AG04450 (cell line): ENCODE measurements at regions not wholly inside any gene's neighbourhood (a gene's known extent, or its start where the extent isn't known, plus 50 kb on each side); places are given as distances from the start of the nearest gene placed in this dataset.

ENCODE experiments used
- CTCF ChIA-PET: fragments of 300-600, 350-600 bp; formaldehyde crosslinking; extraction: SDS; loops from one replicate; lab custom pipeline; 2022; ENCODE audit warnings: antibody characterized with exemption, inconsistent platforms; lab: Charles Lee
- POLR2A ChIA-PET: fragments of 350-600 bp; formaldehyde crosslinking; extraction: SDS; loops from one replicate; lab custom pipeline; 2021; ENCODE audit warnings: antibody characterized with exemption, inconsistent platforms; lab: Yijun Ruan, JAX
- DNase-seq: peaks from one replicate; pipeline ENCODE4 v3.0.0-alpha.2; 2011; ENCODE audit warnings: low read depth, low spot score
- H3K27ac ChIP-seq: one replicate; pipeline ENCODE4 v1.5.1; 2012; ENCODE audit warnings: low read depth, low read length, control low read depth
- H3K27me3 ChIP-seq: one replicate; pipeline ENCODE4 v1.6.0; 2012; ENCODE audit warnings: low read length; ENCODE audit not compliant: control insufficient read depth, insufficient read depth
- H3K4me3 ChIP-seq: 2 replicates; pipeline ENCODE4 v1.5.1; 2011; ENCODE audit warnings: mild to moderate bottlenecking, low read depth, low read length, control low read depth
- H3K9me3 ChIP-seq: 2 replicates; pipeline ENCODE4 v1.5.1; 2012; ENCODE audit warnings: low read length; ENCODE audit not compliant: control insufficient read depth, insufficient read depth
- TF ChIP-seq, protein P1 (sequence below): IDR thresholded peaks from 2 replicates; pipeline ENCODE4 v1.5.1; 2011; ENCODE audit warnings: low read depth, low read length, control low read depth, inconsistent platforms

DNA sequence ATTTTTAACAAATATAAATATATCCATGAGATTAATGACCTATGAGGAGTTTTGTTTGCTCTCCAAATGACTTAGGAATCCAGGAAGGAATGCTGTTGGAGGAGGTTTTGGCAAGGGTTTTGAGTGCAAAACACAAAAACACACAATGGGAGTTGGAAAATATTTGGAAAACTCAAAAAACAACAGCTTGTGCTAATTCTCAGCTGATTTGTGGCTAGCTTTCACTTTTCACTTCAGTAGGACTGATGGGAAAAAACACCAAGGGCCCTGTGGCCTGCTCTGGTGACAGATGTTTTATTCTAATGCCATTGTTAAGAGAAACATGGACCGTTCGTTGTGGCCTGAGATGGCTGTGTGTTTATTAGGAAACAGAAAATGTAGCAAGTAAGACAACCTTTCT, 113.9 kb downstream of the ALDH8A1 start:
- H3K27ac ChIP-seq, result no peak overlapping the region
- ChIA-PET POLR2A (interaction anchor here (0.6 kb wide), 1 partner anchor 690 kb away, joined by 4 read pairs; no protein-coding TSS in a partner anchor), CTCF (interaction anchor here (1.2 to 3.1 kb wide), 3 partner anchors 12 to 658 kb away, joined by 3 to 15 read pairs (median 6); no protein-coding TSS in a partner anchor)

DNA sequence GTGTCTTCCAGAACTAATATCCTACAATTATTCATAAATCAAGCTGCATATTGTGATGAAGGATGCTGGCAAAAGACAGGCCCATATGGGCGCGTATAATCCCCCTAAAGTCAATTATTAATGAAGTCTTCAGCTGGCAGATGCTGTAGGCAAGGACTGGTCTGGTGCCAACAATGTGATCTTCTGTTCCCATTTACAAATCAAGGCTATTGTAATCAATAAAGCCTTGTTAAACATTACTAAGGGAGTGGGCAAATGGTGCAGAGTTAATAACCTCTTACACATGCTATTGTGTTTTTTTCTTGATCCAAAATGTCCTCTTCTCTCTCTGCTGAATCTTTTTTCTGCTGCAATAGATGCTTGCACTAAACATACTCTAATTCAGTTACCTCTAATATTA, 119.0 kb downstream of the ALDH8A1 start:
- no peak for DNase-seq
- TF ChIP-seq, protein P1, sequence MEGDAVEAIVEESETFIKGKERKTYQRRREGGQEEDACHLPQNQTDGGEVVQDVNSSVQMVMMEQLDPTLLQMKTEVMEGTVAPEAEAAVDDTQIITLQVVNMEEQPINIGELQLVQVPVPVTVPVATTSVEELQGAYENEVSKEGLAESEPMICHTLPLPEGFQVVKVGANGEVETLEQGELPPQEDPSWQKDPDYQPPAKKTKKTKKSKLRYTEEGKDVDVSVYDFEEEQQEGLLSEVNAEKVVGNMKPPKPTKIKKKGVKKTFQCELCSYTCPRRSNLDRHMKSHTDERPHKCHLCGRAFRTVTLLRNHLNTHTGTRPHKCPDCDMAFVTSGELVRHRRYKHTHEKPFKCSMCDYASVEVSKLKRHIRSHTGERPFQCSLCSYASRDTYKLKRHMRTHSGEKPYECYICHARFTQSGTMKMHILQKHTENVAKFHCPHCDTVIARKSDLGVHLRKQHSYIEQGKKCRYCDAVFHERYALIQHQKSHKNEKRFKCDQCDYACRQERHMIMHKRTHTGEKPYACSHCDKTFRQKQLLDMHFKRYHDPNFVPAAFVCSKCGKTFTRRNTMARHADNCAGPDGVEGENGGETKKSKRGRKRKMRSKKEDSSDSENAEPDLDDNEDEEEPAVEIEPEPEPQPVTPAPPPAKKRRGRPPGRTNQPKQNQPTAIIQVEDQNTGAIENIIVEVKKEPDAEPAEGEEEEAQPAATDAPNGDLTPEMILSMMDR, result no peak
- Histone ChIP-seq H3K4me3 (no peak overlapping the region), H3K27me3 (no peaks in the 10 kb centered on the region), H3K9me3 (no peaks in the 10 kb centered on the region), H3K27ac (no peak overlapping the region)
- POLR2A ChIA-PET, result no interaction called here
- CTCF ChIA-PET, result interaction anchor here (0.7 to 0.8 kb wide), 2 partner anchors 110 to 707 kb away, joined by 3 to 6 read pairs; no protein-coding TSS in a partner anchor

More for the DNA sequence above, 113.9 kb downstream of the ALDH8A1 start:
- TF ChIP-seq, protein P1, result no peak
- no peak for DNase-seq
- Histone ChIP-seq H3K27me3 (no peaks in the 10 kb centered on the region), H3K4me3 (no peak overlapping the region), H3K9me3 (no peaks in the 10 kb centered on the region)

DNA sequence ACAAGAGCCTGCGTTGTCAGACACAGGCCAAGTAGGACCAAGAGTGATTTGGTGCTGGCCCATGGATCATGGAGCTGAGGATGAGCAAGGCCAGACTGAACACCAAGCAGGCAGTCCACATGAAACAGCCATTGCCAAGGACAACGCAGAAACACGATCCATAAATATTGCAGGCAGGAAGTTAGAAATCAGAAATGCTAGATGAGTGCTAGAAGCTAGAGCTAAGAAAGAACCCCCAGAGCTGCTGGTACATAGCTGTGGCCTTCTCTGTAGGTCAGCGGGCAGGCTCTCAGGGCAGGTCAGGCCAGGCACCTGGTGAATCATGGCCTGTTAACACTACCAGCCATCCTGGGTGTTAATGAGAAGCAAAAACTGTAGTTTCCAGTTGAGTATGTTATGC, 119.7 kb downstream of the ALDH8A1 start:
- Histone ChIP-seq H3K9me3 (peaks cover 6% of the 10 kb centered on the region; the same call in 1 of the 2 replicates), H3K4me3 (no peak overlapping the region), H3K27ac (no peak overlapping the region), H3K27me3 (no peaks in the 10 kb centered on the region)
- no peak for DNase-seq
- ChIA-PET POLR2A (no interaction called here), CTCF (no interaction called here)
- TF ChIP-seq, protein P1, result no peak

DNA sequence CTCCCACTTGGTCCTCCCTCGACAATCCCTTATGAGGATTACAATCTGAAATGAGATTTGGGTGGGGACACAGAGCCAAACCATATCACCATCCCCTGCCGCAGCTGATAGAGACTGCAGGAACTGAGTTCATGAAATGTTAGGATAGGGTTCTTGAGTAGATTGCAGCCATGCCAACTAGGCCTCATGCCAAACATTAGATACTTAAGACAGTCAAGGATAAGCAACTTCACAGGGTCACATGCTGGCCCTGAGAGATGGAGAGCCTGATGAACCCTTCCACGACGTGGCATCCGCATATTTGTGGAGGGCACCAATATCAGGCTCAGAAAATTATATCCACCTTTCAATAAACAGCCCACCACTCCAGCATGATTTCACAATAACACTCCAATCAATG, 121.3 kb downstream of the ALDH8A1 start:
- Histone ChIP-seq H3K27me3 (no peaks in the 10 kb centered on the region), H3K4me3 (no peak overlapping the region), H3K9me3 (peaks cover 10% of the 10 kb centered on the region), H3K27ac (no peak overlapping the region)
- CTCF ChIA-PET, result interaction anchor here (4.0 kb wide), 1 partner anchor 111 kb away, joined by 18 read pairs; no protein-coding TSS in a partner anchor
- no peak for DNase-seq
- TF ChIP-seq, protein P1, result no peak
- POLR2A ChIA-PET, result no interaction called here

DNA sequence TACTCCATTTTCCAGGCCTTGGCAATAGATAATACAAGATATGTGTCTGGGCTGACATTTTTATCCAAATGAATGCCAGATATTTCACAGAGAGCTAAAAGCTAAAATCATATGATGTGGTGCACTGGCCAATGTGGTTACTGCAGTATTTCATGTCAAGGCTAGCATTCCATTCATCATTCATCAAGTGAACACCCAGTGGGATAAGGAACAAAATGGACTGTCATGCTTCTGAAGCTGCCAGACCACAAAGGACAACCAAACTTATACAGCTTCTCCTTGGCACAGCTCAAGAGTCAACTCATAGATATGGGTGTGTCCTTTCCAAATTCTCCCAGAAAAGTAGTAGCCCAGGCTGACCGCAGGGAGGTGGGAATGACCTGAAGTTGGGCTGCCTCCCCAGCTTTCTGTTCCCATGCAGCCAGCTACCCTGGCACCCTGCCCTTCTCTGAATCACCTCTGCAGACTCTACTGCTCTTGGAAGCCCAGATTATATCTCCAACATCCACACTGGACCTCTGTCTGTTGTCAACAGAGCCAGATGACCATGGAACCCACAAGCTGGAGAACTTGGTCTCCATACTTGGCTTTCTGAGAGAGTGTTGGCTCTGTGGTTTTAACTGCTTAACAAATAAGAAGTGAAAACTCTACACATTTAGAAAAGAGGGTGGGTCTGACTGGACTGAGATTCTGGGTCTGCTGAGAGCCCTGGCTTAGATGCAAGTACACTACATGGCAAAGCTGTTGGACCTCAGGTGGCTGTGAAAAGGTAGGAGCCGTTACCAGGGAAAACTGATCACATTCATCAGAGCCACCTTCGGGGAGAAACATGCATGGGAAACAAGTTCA, 122.8 kb downstream of the ALDH8A1 start:
- DNase-seq, result peak; percentile 50
- Histone ChIP-seq H3K9me3 (peaks cover 10% of the 10 kb centered on the region), H3K4me3 (no peak overlapping the region), H3K27ac (no peak overlapping the region), H3K27me3 (no peaks in the 10 kb centered on the region)
- ChIA-PET CTCF (interaction anchor here (0.8 to 4.0 kb wide), 6 partner anchors 13 to 704 kb away, joined by 3 to 18 read pairs (median 9); no protein-coding TSS in a partner anchor), POLR2A (interaction anchor here (0.9 to 1.3 kb wide), 2 partner anchors 19 to 53 kb away, joined by 4 read pairs; no protein-coding TSS in a partner anchor)
- TF ChIP-seq, protein P1, result no peak
